Endothelial cell of umbilical vein (primary cell): ENCODE measurements at regions not wholly inside any gene's neighbourhood (a gene's known extent, or its start where the extent isn't known, plus 50 kb on each side); places are given as distances from the start of the nearest gene placed in this dataset.

Experiments used
- EZH2 ChIP-seq: IDR thresholded peaks from 2 replicates; pipeline ENCODE4 v1.6.1; 2012; ENCODE audit warnings: borderline replicate concordance, low read depth, mild to moderate bottlenecking, moderate library complexity, low read length, inconsistent platforms; ENCODE audit not compliant: severe bottlenecking
- FOS ChIP-seq: IDR thresholded peaks from 2 replicates; pipeline ENCODE4 v1.6.1; 2011; ENCODE audit warnings: mild to moderate bottlenecking, low read length, moderate library complexity, borderline replicate concordance; ENCODE audit not compliant: insufficient read depth
- GATA2 ChIP-seq: IDR thresholded peaks from 2 replicates; pipeline ENCODE4 v1.7.0; 2011; ENCODE audit warnings: low read depth, mild to moderate bottlenecking, moderate library complexity, mixed read lengths, low read length; ENCODE audit not compliant: insufficient read length, insufficient read depth
- JUN ChIP-seq: IDR thresholded peaks from 2 replicates; pipeline ENCODE4 v1.6.1; 2011; ENCODE audit warnings: borderline replicate concordance, low read depth; ENCODE audit not compliant: insufficient read length, insufficient read depth
- MYC ChIP-seq: IDR thresholded peaks from one replicate; pipeline ENCODE4 v1.6.1; 2011; ENCODE audit warnings: mild to moderate bottlenecking, low read depth, low read length
- POLR2A ChIP-seq: IDR thresholded peaks from 2 replicates; pipeline ENCODE4 v1.6.1; 2012; ENCODE audit warnings: low read depth, mild to moderate bottlenecking, control low read depth, low read length
- POLR2AphosphoS5 ChIP-seq: IDR thresholded peaks from 2 replicates; pipeline ENCODE4 v1.6.1; 2012; ENCODE audit warnings: low read depth, mild to moderate bottlenecking, control low read depth, low read length, moderate library complexity; ENCODE audit not compliant: insufficient read depth
- TF ChIP-seq, protein P1 (sequence below), 2 donors: IDR thresholded peaks; 1 replicate in 1 of 2; 2 replicates in 1 of 2; pipeline ENCODE4 v1.5.1; 2011; ENCODE audit warnings: low read length in 2 of 2, mild to moderate bottlenecking in 2 of 2, moderate library complexity in 2 of 2, control low read depth in 1 of 2, inconsistent platforms in 1 of 2, low read depth in 1 of 2; ENCODE audit not compliant: insufficient read depth in 1 of 2; ENCODE audit errors: extremely low read depth in 1 of 2
- TF ChIP-seq, protein P2 (sequence below): IDR thresholded peaks from 2 replicates; pipeline ENCODE4 v1.6.1; 2011; ENCODE audit not compliant: insufficient read depth, insufficient read length

GRCh38 chr1:143619851-143620250 lies 351.9 kb downstream of the FAM72C start:
- no peak for TF ChIP-seq EZH2
- TF ChIP-seq, protein P1, sequence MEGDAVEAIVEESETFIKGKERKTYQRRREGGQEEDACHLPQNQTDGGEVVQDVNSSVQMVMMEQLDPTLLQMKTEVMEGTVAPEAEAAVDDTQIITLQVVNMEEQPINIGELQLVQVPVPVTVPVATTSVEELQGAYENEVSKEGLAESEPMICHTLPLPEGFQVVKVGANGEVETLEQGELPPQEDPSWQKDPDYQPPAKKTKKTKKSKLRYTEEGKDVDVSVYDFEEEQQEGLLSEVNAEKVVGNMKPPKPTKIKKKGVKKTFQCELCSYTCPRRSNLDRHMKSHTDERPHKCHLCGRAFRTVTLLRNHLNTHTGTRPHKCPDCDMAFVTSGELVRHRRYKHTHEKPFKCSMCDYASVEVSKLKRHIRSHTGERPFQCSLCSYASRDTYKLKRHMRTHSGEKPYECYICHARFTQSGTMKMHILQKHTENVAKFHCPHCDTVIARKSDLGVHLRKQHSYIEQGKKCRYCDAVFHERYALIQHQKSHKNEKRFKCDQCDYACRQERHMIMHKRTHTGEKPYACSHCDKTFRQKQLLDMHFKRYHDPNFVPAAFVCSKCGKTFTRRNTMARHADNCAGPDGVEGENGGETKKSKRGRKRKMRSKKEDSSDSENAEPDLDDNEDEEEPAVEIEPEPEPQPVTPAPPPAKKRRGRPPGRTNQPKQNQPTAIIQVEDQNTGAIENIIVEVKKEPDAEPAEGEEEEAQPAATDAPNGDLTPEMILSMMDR (IDR thresholded peaks at IDR 0.05; ENCODE audit: extremely low read depth in 1 of 2, insufficient read depth in 1 of 2, low read depth in 1 of 2, low read length in 2 of 2), result no peak
- no peak for TF ChIP-seq POLR2A
- TF ChIP-seq JUN, result no peak
- TF ChIP-seq, protein P2, sequence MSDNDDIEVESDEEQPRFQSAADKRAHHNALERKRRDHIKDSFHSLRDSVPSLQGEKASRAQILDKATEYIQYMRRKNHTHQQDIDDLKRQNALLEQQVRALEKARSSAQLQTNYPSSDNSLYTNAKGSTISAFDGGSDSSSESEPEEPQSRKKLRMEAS, result no peak
- no peak for TF ChIP-seq POLR2AphosphoS5
- TF ChIP-seq MYC, result no peak
- no peak for TF ChIP-seq FOS
- no peak for TF ChIP-seq GATA2
